IPS-15b (cell line): ENCODE measurements at regions not wholly inside any gene's neighbourhood (a gene's known extent, or its start where the extent isn't known, plus 50 kb on each side); places are given as distances from the start of the nearest gene placed in this dataset.

Experiments
- H3K27me3 ChIP-seq: one replicate; pipeline ENCODE4 v1.6.1; 2013; ENCODE audit warnings: low read length; ENCODE audit not compliant: control insufficient read depth, insufficient read depth
- H3K36me3 ChIP-seq: one replicate; pipeline ENCODE4 v1.6.1; 2013; ENCODE audit warnings: low read length; ENCODE audit not compliant: control insufficient read depth, insufficient read depth
- H3K4me1 ChIP-seq: one replicate; pipeline ENCODE4 v1.6.1; 2013; ENCODE audit warnings: mild to moderate bottlenecking, low read length; ENCODE audit not compliant: control insufficient read depth, insufficient read depth
- H3K4me3 ChIP-seq: one replicate; pipeline ENCODE4 v1.5.1; 2013; ENCODE audit warnings: low read depth, low read length
- H3K9ac ChIP-seq: one replicate; pipeline ENCODE4 v1.6.1; 2013; ENCODE audit warnings: low read depth, mild to moderate bottlenecking, low read length
- H3K9me3 ChIP-seq: one replicate; pipeline ENCODE4 v1.6.1; 2013; ENCODE audit warnings: mild to moderate bottlenecking, low read length; ENCODE audit not compliant: control insufficient read depth, insufficient read depth

- no peaks in the 10 kb centered on the region for H3K4me1 ChIP-seq
- H3K9me3 ChIP-seq, result no peaks in the 10 kb centered on the region
- H3K9ac ChIP-seq, result no peak overlapping the region
- H3K27me3 ChIP-seq, result no peaks in the 10 kb centered on the region
- H3K4me3 ChIP-seq, result no peak overlapping the region
- H3K36me3 ChIP-seq, result no peaks in the 10 kb centered on the region
These were observed 101.3 kb upstream of the E2F7 start for GRCh38 chr12:77166696-77167095.

GRCh38 chr12:77163074-77164038, 98.0 kb upstream of the E2F7 start:
- no peaks in the 10 kb centered on the region for H3K9me3 ChIP-seq
- H3K9ac ChIP-seq, result no peak overlapping the region
- no peaks in the 10 kb centered on the region for H3K4me1 ChIP-seq
- H3K27me3 ChIP-seq, result no peaks in the 10 kb centered on the region
- no peak overlapping the region for H3K4me3 ChIP-seq
- no peaks in the 10 kb centered on the region for H3K36me3 ChIP-seq

GRCh38 chr12:77161944-77162343, 96.6 kb upstream of the E2F7 start:
- H3K4me1 ChIP-seq, result no peaks in the 10 kb centered on the region
- H3K4me3 ChIP-seq, result no peak overlapping the region
- no peaks in the 10 kb centered on the region for H3K9me3 ChIP-seq
- H3K9ac ChIP-seq, result no peak overlapping the region
- no peaks in the 10 kb centered on the region for H3K36me3 ChIP-seq
- no peaks in the 10 kb centered on the region for H3K27me3 ChIP-seq

- Histone ChIP-seq H3K9ac (no peak overlapping the region), H3K27me3 (no peaks in the 10 kb centered on the region), H3K4me1 (no peaks in the 10 kb centered on the region), H3K9me3 (no peaks in the 10 kb centered on the region), H3K36me3 (no peaks in the 10 kb centered on the region), H3K4me3 (no peak overlapping the region)
These were observed 95.6 kb upstream of the E2F7 start for GRCh38 chr12:77160931-77161330.

- no peaks in the 10 kb centered on the region for H3K27me3 ChIP-seq
- no peaks in the 10 kb centered on the region for H3K9me3 ChIP-seq
- H3K36me3 ChIP-seq, result no peaks in the 10 kb centered on the region
- no peak overlapping the region for H3K9ac ChIP-seq
- peaks cover 4% of the 10 kb centered on the region for H3K4me1 ChIP-seq
- no peak overlapping the region for H3K4me3 ChIP-seq
These were observed 88.3 kb upstream of the E2F7 start for GRCh38 chr12:77153706-77154105.

- Histone ChIP-seq H3K9me3 (no peaks in the 10 kb centered on the region), H3K27me3 (no peaks in the 10 kb centered on the region), H3K36me3 (no peaks in the 10 kb centered on the region), H3K4me3 (no peak overlapping the region), H3K4me1 (peaks cover 4% of the 10 kb centered on the region), H3K9ac (no peak overlapping the region)
These were observed 87.3 kb upstream of the E2F7 start for GRCh38 chr12:77152623-77153193.

- no peaks in the 10 kb centered on the region for H3K9me3 ChIP-seq
- H3K9ac ChIP-seq, result no peak overlapping the region
- no peaks in the 10 kb centered on the region for H3K27me3 ChIP-seq
- no peaks in the 10 kb centered on the region for H3K36me3 ChIP-seq
- H3K4me3 ChIP-seq, result no peak overlapping the region
- H3K4me1 ChIP-seq, result peaks cover 4% of the 10 kb centered on the region
These were observed 85.7 kb upstream of the E2F7 start for GRCh38 chr12:77151030-77151429.

GRCh38 chr12:77133566-77133965, 68.2 kb upstream of the E2F7 start:
- Histone ChIP-seq H3K27me3 (no peaks in the 10 kb centered on the region), H3K36me3 (no peaks in the 10 kb centered on the region), H3K4me3 (no peak overlapping the region), H3K9me3 (no peaks in the 10 kb centered on the region), H3K4me1 (no peaks in the 10 kb centered on the region), H3K9ac (no peak overlapping the region)

GRCh38 chr12:77131977-77132490, 66.7 kb upstream of the E2F7 start:
- no peaks in the 10 kb centered on the region for H3K9me3 ChIP-seq
- H3K4me1 ChIP-seq, result no peaks in the 10 kb centered on the region
- no peaks in the 10 kb centered on the region for H3K36me3 ChIP-seq
- no peak overlapping the region for H3K9ac ChIP-seq
- no peak overlapping the region for H3K4me3 ChIP-seq
- H3K27me3 ChIP-seq, result no peaks in the 10 kb centered on the region

- Histone ChIP-seq H3K27me3 (no peaks in the 10 kb centered on the region), H3K4me3 (no peak overlapping the region), H3K9me3 (no peaks in the 10 kb centered on the region), H3K9ac (no peak overlapping the region), H3K4me1 (no peaks in the 10 kb centered on the region), H3K36me3 (no peaks in the 10 kb centered on the region)
These were observed 64.8 kb upstream of the E2F7 start for GRCh38 chr12:77130193-77130592.

- H3K36me3 ChIP-seq, result no peaks in the 10 kb centered on the region
- H3K4me3 ChIP-seq, result no peak overlapping the region
- no peak overlapping the region for H3K9ac ChIP-seq
- no peaks in the 10 kb centered on the region for H3K9me3 ChIP-seq
- no peaks in the 10 kb centered on the region for H3K4me1 ChIP-seq
- H3K27me3 ChIP-seq, result no peaks in the 10 kb centered on the region
These were observed 59.4 kb upstream of the E2F7 start for GRCh38 chr12:77124767-77125166.

GRCh38 chr12:77122661-77123060, 57.3 kb upstream of the E2F7 start:
- H3K9me3 ChIP-seq, result no peaks in the 10 kb centered on the region
- H3K27me3 ChIP-seq, result no peaks in the 10 kb centered on the region
- H3K9ac ChIP-seq, result no peak overlapping the region
- H3K4me1 ChIP-seq, result no peaks in the 10 kb centered on the region
- no peaks in the 10 kb centered on the region for H3K36me3 ChIP-seq
- H3K4me3 ChIP-seq, result no peak overlapping the region
